GM21717 (cell line): ENCODE measurements at regions not wholly inside any gene's neighbourhood (a gene's known extent, or its start where the extent isn't known, plus 50 kb on each side); places are given as distances from the start of the nearest gene placed in this dataset.
A peak's percentile ranks its signal among the peaks of the same experiment; 100 is the strongest.
"Not testable (repeated sequence)": the region's sequence is repeated elsewhere in the genome, so short reads cannot be mapped to it uniquely, and the experiment has no call there.

Experiments
- ATAC-seq: cut with Tn5 transposase; IDR thresholded peaks from one replicate; pipeline ENCODE4 v1.9.1; 2021; ENCODE audit warnings: mild to moderate bottlenecking, moderate library complexity; ENCODE audit not compliant: unreplicated experiment

GRCh38 chr7:16369855-16370254 lies 51.5 kb downstream of the CRPPA start:
- ATAC-seq: no peak

GRCh38 chr7:16369309-16369708 lies 52.0 kb downstream of the CRPPA start:
- not testable (repeated sequence) for ATAC-seq

DNA sequence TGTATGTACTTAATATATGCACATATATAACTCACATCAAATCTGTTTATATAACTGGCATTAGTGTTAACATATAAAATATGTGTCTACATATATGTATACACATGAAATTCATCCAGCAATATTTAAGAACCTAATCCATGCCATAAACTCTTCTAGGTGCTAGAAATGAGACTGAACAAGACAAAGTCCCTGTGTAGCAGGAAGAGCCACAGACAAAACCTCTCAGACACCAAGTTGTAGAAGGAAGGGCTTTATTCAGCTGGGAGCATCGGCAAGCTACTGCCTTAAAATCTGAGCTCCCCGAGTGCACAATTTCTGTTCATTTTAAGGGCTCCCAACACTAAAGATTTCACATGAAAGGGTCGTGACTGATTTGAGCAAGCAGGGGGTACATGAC lies 52.5 kb downstream of the CRPPA start:
- no peak for ATAC-seq

DNA sequence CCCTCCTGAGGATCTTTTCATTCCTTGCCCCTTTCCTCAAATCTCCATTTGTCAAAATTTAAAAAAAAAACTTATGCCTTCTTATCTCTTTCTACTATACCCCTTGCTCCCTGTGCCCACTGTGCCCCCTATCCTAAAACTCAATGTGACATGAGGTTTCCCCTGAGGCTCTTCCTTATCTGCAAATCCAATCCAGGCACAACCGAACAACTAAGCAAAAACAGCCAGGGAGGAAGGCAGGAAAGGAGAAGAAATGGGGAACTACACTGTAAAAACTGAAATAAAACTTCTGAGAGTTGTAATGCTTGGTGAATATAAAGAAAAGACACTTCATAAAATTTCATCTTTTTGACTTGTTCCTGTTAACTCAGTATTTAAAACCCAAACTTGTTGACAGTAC lies 54.2 kb downstream of the CRPPA start:
- no peak for ATAC-seq

- no peak for ATAC-seq
Measured at GRCh38 chr7:16365952-16366351, 55.4 kb downstream of the CRPPA start.

GRCh38 chr7:16365177-16365576 lies 56.2 kb downstream of the CRPPA start:
- no peak for ATAC-seq

GRCh38 chr7:16359216-16359615 lies 62.1 kb downstream of the CRPPA start:
- ATAC-seq: no peak

GRCh38 chr7:16357921-16358320 lies 63.4 kb downstream of the CRPPA start:
- no peak for ATAC-seq

DNA sequence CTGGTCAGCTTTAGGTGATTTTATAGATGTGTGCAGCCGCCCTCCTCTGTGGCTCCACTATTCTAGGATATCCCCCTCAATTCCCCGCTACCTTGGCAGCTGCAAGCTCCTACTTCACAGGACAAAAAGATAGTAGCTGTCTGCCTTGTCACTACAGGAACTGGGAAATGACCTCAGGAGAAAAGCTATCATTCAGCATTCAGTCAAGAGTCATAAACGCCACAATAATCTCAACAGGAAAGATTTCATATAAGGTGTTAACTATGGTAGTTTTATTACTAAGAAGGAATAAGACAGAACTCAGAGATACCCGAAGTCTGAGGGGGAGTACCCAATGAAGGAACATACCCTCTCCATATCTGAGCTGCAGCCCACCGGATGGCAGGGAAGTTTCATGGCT lies 63.9 kb downstream of the CRPPA start:
- no peak for ATAC-seq

GRCh38 chr7:16356301-16356958 lies 64.9 kb downstream of the CRPPA start:
- ATAC-seq: no peak

- no peak for ATAC-seq
Measured at GRCh38 chr7:16354573-16354972, 66.8 kb downstream of the CRPPA start.

DNA sequence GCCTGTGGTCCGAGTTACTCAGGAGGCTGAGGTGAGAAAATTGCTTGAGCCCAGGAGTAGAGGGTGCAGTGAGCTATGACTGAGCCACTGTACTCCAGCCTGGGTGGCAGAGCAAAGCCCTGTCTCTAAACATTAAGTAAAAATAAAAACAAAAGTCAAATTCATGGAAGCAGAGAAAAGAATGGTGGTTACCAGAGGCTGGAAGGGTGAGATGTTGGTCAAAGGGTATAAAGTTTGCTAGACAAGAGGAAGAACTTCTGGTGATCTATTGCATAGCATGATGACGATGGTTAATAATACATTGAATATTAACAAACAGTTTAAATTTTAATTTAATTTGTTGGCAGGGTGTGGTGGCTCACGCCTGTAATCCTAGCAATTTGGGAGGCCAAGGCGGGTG lies 68.1 kb downstream of the CRPPA start:
- ATAC-seq: no peak

DNA sequence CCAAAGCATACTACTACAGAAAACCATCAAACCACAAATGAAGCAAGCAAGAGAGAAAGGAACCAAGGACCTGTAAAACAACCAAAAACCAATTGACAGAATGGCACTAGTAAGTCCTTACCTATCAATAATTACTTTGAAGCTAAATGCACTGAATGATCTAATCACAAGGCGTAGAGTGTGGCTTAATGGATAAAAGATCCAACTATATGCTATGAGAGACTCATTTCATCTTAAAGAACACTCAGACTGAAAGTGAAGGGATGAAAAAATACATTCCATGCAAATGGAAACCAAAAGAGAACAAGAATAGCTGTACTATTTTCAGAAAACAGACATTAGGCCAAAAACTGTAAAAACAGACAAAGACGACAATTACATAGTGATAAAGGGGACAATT lies 70.7 kb downstream of the CRPPA start:
- ATAC-seq: peak; percentile 73

DNA sequence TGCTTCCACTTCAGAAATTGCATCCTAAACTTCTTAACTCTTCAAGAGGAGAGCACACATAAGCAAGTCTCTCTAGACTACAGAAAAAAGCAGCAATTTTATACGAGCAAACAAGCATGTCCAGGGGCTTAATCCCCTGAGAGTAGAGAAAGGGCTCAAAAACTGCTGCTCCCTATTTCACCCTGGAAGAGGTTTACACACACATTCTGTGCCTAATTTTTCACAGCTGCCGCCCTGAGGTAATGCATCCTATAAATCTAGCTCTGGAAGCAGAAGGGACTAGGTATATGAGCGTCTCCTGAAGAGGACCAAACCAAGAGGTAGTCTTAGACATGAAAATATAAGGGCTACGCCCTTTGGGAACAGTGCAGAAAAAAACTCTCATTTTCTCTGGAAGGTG lies 73.1 kb downstream of the CRPPA start:
- ATAC-seq: no peak

GRCh38 chr7:16347827-16348192 lies 73.5 kb downstream of the CRPPA start:
- ATAC-seq: no peak

DNA sequence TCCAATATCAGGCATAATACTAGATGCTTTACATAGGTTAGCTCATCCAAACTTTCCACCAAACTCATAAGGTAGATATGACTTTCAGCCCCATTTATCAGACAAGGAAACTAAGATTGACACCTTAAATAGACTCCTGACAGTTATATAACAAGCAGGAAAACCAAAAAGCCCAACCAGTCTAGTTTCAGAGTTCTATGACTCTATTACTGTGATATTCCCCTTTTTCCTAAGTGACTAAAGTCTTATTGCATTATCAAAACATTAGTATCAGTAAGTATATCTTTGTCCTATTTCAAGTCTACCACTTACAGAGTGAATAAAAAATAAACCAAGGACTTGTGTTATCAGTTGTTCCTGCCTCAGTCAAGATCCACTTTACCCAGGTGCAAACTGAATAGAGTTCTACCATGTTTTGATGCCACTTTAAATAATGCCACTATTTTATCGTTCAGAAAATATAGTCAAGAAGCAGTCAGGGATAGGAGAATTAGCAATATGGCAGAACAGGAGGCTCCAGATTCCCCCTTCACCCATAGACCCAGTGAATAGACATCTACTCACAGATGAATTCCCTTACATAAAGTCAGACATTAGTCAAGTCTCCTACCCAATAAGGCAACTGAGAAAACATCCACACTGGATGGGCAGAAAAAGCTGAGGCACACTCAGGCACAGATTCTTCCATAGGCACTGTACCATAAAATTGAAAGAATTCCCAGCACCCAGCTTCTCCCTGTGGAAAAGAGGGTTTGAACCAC lies 74.1 kb downstream of the CRPPA start:
- ATAC-seq: no peak

DNA sequence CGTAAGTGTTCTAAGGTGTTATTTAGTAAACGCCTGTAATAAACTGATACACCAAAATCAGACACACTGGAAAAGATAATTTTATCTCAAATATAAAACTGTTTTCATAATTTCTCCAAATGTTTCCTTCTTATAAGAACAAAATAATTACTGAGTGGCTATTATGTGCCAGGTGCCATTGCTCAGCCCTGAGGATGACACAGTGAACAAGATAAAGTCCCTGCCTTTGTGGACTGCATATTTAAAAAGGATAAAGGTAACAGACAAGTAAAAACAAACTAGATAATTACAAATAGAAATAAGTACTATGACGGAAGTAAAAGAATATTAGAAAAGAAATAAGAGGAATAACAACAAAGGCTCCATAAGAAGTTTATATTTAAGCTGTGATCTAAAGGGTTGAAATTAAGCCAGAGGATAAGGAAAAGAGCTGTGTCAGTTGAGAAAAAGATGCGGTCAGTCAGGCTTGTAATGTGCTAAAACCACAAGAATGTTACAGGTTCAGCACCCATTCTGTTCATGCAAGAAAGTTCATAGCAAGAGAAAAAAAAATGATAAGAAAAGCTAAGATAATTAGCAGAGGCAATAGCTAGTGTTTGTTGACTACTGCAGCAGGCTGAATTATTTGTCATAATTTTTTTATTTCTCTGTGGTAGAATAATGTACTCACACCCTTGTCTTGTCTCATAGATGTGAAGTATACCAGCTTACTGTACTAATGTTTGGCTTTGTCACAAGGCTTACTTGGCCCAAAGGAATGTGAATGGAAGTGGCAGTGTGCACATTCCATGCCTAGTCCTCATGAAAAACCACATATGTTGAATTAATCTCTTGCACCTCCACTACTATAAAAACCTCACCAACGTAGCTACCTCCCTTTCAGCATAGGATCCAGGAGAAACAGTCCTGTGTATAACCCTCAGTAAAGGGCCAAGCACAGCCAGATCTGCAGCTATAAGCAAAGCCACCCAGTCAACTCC lies 75.1 kb downstream of the CRPPA start:
- no peak for ATAC-seq

DNA sequence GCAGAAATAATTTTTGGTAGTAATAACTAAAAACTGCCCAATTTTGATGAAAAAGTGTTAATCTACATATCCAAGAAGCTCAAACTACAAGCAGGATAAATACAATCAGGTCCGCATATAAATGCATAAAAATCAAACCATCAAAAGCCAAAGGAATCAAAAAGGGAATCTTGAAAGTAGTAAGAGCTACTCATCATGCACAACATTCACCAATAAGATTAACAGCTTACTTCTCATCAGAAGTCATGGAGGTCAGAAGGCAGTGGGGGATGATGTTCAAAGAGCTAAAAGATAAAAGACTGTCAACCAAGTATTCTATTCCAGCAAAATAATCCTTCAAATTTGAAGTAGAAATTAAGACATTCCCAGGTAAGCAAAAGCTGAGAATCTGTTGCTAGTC lies 76.4 kb downstream of the CRPPA start:
- no peak for ATAC-seq

DNA sequence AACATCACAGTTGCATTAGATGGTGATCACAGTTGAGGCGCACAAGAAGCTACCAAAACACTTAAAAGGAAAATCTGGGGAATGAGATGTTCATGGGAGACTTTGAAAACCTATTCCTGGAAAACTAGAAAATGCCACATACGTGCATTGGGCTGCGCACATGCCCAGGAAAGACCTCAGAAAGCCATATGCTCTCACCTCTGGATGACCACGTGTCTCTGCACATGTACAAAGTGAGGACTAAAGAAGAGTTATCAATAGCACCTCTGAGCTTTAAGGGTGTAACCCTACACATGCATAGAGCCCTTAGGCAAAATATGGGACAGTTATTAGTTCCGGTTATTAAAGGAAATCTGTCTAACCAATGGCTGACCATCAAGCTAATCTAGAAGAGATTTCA lies 77.7 kb downstream of the CRPPA start:
- no peak for ATAC-seq

DNA sequence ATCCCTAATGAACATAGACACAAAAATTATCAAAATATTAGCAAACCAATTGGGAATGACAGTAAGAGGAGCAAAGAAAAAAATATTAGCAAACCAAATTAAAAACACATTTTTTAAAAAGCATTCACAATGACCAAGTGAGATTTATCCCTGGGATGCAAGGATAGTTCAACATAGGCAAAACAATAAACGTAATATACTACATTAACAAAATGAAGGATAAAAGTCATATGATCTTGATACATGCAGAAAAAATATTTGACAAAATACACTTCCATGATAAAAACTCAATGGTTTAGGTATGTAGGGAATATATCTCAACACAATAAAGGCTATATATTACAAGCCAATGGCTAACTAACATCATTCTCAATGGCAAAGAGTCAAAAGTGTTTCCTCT lies 83.3 kb downstream of the CRPPA start:
- ATAC-seq: no peak

- ATAC-seq: no peak
Measured at GRCh38 chr7:16326106-16326505, 95.2 kb downstream of the CRPPA start.

DNA sequence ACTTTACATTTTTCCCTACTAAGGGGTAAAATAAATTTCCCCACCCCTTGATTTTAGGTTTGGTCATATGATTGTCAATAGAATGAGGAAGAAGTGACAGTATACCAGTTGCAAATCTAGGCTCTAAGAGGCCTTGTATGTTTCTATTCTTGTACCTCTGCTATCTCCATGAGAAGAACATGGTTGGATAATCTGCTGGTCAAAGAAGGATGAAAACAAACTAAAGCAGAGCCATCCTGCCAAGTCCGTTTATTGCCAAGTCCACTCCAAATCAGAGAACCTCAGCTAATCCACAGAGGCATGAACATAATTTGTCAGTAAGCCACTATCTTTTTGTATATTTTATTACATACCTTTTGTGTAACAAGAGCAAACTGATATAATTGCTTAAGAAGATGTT lies 98.0 kb downstream of the CRPPA start:
- ATAC-seq: no peak
